ENCODE measurements at regions not wholly inside any gene's neighbourhood (a gene's known extent, or its start where the extent isn't known, plus 50 kb on each side); places are given as distances from the start of the nearest gene placed in this dataset.

- DNase-seq, result no peak
Measured at GRCh38 chr13:75231235-75231634, 250.7 kb downstream of the TBC1D4 start.

- peak; percentile 92 for DNase-seq
Measured at GRCh38 chr13:75226733-75227435, 255.1 kb downstream of the TBC1D4 start.

GRCh38 chr13:75226092-75226491, 255.9 kb downstream of the TBC1D4 start:
- DNase-seq, result peak; percentile 26

- no peak for DNase-seq
Measured at GRCh38 chr13:75225288-75226032, 256.5 kb downstream of the TBC1D4 start.

- DNase-seq, result peak; percentile 25
Measured at GRCh38 chr13:75224053-75224742, 257.8 kb downstream of the TBC1D4 start.

- DNase-seq, result peak; percentile 41
Measured at GRCh38 chr13:75222031-75222430, 259.9 kb downstream of the TBC1D4 start.

GRCh38 chr13:75220861-75221260, 261.1 kb downstream of the TBC1D4 start:
- peak; percentile 51 for DNase-seq

GRCh38 chr13:75220238-75220542, 261.8 kb downstream of the TBC1D4 start:
- DNase-seq, result no peak

- peak; percentile 75 for DNase-seq
Measured at GRCh38 chr13:75219479-75220237, 262.3 kb downstream of the TBC1D4 start.

- peak; percentile 81 for DNase-seq
Measured at GRCh38 chr13:75217949-75218348, 264.0 kb downstream of the TBC1D4 start.

- DNase-seq, result no peak
Measured at GRCh38 chr13:75216038-75216437, 265.9 kb downstream of the TBC1D4 start.

GRCh38 chr13:75214846-75215245, 267.1 kb downstream of the TBC1D4 start:
- DNase-seq, result no peak

- DNase-seq, result no peak
Measured at GRCh38 chr13:75202981-75203380, 279.0 kb downstream of the TBC1D4 start.

- no peak for DNase-seq
Measured at GRCh38 chr13:75197803-75198202, 284.2 kb downstream of the TBC1D4 start.

- peak; percentile 48 for DNase-seq
Measured at GRCh38 chr13:75196147-75196837, 285.7 kb downstream of the TBC1D4 start.

- DNase-seq, result no peak
Measured at GRCh38 chr13:75195495-75196146, 286.3 kb downstream of the TBC1D4 start.

GRCh38 chr13:75194717-75195462, 287.1 kb downstream of the TBC1D4 start:
- no peak for DNase-seq

GRCh38 chr13:75186379-75186778, 295.6 kb downstream of the TBC1D4 start:
- no peak for DNase-seq

- DNase-seq, result peak; percentile 87
Measured at GRCh38 chr13:75181906-75182305, 300.1 kb downstream of the TBC1D4 start.

- DNase-seq, result peak; percentile 86
Measured at GRCh38 chr13:75180805-75181455, 301.0 kb downstream of the TBC1D4 start.

GRCh38 chr13:75178436-75178835, 303.5 kb downstream of the TBC1D4 start:
- no peak for DNase-seq
